ENCODE measurements at regions not wholly inside any gene's neighbourhood (a gene's known extent, or its start where the extent isn't known, plus 50 kb on each side); places are given as distances from the start of the nearest gene placed in this dataset.

DNA sequence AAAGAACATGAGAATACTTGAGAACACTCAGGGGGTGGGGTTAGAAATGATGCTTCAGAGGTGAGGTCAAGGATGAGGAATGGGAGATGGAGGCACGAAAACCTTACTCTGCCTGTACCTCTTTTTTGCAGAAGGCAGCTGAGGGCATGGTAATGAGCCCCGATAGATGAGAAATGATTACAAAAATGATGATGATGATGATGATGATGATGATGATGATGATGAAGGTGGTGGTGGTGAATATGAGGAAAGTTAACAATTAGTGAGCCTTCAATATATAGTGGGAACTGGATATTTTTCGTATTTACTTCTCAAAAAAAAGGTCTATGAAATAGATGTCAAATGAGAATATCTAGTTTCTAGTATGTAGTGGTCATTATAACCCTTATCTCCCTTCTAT is 584.3 kb downstream of the EPHA4 start:
- no peak for DNase-seq (ENCODE audit: low spot score)

DNA sequence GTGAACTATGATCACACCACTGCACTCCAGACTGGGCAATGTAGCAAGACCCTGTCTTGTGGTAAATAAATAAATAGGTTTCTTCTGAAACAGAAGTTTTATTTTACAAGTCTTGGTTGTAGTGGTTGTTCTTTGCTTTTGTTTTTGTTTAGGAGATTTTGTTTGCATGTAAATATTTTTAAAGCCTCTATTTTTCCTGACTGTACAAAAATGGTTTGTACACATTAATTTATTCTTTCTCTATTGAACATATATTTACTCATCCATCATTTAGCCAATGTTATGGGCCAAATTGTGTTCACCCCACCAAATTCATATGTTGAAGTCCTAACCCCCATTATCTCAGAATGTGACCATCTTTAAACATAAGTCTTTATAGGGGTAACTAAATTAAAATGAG is 580.1 kb downstream of the EPHA4 start:
- DNase-seq (ENCODE audit: low spot score) = no peak

DNA sequence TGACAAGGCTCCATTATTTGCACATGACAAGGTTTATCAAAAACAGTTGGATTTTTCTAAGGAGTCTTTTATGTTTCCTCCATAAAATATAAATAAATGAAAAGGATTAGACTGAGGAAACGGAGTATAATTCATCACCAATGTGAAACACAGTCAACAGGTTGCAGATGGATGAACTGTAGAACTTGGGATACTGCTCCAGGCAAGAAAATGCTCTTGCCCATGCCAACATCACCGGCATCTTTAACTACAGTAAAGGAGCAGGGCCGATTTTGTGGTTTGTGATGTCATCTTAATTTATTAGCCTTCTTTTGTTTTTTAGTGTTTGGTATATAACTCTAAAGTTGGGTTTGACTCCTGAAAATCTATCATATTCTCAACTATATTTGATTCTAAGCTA is 577.3 kb downstream of the EPHA4 start:
- no peak for DNase-seq (ENCODE audit: low spot score)

DNA sequence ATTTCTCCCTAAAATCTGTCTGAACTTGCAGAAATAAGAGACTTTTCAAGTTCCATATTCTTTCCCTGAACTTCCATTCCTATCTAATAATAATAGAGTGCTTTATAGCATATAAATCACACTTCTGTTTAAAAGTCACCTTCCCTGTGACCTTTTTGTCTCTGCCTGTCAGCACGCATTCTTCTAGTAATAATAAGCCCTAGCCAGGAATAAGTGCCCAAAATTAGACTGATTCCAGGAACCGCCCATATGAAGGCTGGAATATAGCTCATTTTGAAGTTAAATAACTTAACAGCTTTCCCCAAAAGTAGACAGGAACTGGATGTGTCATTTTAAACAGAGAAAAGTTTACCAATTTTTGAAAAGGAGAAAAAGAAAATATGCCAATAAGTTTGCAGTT is 576.5 kb downstream of the EPHA4 start:
- DNase-seq (ENCODE audit: low spot score) = no peak

DNA sequence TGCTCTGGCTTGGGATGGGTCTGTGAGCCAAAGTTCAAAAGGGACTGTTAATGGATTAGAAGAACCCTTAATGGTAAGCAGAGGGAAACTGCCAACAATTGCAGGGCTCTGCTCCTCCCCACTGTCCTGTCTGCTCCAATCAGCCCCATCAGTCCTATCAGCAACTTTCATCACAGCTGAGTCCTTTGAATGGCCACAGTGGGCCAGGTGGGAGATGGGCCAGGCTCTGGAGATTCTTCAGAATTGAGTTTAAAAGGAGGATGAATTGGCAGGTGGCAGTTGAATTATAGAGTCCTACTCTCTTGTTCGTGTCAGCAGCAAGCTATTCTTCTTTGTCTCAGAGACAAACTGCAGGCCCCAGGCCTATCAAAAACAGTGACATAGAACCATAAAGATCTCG is 573.9 kb downstream of the EPHA4 start:
- DNase-seq (ENCODE audit: low spot score) = no peak

DNA sequence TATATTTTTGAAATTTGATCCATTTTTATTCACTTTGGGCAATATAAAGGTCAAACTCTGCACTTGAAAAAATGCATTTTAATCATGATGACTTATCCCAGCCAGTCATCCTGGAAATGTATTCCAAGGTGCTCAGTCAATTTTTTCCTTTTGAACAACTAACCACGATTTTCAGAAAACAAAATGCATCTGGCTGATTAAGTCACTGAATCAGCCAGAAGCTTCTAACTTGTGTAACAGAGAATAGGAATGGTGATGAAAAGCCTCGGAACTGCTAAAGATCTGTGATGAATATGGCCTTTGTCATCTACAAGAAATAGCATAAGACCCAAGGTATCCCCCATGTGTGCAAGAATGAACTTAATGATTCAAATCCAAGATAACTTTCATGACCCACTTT is 572.7 kb downstream of the EPHA4 start:
- DNase-seq (ENCODE audit: low spot score) = no peak

DNA sequence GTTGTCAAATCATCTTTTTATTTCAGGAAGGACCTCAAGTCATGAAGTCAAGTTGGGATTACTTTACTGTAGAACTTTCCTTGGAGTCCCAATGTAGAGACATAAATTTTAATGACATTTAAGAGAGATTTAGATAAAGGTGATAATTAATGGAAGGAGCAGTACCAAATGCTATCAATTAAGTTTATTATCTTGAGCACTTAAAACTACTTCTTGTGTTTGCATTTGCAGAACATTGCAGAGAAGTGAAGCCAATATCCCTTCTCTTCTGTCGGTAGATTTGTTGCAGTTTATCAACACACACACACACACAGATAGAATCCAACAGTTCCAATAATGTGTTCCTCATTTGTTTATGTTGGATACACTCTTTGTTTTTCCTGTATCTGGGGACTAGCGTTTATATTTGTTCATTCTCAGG is 570.7 kb downstream of the EPHA4 start:
- DNase-seq (ENCODE audit: low spot score) = no peak

DNA sequence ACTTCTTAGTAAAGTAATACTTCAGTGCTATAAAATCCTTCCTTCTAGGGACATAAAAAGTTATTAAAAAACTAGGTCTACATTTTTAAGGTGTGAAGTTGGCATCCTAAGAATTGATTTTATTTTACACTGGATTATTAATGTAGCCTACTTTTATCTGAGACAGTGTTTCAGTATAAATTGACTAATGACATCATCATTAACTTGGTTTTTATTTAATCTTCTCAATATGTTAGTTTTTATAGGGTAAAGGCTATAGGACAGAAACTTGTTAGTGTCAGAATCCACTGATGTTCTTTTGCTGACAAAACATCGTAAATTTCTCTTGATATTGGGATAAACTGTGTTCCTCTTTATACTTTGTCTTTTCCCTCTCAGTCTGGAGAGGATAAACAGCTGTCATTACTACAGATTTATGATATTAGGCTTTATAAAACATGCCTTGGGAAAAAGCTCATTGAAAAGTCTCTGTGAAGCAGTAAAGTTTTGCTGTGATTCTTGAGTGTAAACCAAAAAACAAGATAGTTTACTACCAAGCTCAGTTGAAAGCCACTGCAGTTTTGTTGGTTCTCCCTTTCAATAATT is 569.9 kb downstream of the EPHA4 start:
- DNase-seq (ENCODE audit: low spot score) = no peak

DNA sequence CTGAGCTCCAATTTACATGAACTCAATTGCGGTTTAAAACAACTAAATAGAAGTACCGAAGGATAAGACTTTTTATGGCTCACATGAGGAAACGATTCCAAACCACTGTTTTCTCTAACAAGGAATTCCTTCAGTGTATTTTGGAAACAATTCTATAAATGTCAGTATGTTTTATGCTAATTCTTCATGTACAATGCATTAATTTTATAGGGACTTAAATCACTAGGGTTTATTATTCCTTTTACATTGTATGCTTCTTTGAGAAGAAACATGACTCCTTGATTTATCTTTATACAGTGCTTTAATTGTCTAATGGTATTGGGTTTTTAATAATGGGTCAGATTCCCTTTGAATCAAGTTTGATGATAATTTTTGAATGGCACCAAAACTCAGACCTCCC is 566.8 kb downstream of the EPHA4 start:
- no peak for DNase-seq (ENCODE audit: low spot score)

DNA sequence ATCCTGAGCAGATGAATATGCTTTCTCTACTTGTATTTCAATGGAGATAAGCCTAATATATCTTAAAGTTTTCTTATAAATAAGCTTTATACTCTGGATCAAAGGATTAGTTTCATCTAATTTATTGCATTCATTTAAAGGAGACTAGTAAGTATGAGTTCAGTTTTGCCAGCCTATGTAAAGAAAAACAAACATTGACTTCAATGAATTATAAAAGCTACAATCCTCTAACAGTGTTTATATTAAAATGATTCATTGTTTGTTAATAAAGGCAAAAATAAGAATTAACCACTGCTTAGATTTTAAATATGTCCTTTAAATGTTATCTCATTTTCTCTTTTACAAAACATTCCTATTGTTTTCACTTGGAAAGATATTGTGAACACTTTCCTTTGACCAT is 566.0 kb downstream of the EPHA4 start:
- no peak for DNase-seq (ENCODE audit: low spot score)

DNA sequence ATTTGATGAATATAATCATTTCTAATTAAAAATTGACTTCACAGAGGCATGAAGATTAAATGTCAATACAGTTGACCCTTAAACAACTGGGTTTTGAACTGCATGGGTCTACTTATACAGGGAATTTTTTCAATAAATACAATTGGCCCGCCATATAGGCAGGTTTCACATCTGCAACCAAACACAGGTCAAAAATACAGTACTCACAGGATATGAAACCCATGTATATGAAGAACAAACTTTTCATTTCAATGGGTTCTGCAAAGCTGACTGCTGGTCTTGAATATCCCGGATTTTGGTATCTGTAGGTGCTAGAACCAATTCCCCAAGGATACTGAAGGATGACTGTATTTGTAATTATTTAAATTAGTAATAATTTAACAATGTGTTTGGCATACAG is 555.6 kb downstream of the EPHA4 start:
- DNase-seq (ENCODE audit: low spot score) = no peak

DNA sequence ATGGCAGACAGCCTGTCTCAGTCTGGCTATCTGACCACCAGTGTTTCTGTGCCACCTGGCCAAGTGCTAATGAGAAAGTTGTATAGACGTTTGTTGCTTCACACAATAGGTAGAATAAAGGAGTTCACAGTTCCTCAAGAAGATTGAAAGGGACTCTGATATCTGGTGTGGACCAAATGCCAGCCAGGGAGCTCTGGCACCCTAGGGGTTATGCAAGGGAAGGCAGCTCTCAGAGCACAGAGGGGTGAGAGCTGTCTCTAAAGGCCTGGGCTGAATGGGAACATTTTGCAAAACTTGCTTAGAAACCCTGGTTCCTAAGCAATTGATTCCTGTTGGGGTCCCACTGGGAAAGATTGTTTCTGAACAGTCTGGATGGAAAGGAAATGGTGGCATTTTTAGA is 553.8 kb downstream of the EPHA4 start:
- DNase-seq (ENCODE audit: low spot score) = no peak

DNA sequence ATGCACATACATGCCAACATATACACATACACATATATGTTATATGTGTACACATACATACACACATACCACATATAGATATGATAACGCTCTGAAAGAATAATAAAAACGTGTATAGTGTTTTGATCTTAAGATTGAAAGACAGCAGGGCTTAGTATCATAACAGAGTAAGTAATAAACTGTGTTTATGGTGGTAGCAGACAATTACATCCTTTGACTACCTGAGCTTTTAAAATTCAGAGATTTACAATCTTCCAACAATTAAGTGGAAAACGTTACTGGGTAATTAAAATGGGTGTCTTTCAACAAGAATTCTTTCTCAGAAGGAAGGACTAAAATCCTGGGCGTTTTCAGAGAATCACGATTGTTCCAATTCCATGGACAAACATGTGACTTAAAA is 552.4 kb downstream of the EPHA4 start:
- no peak for DNase-seq (ENCODE audit: low spot score)

DNA sequence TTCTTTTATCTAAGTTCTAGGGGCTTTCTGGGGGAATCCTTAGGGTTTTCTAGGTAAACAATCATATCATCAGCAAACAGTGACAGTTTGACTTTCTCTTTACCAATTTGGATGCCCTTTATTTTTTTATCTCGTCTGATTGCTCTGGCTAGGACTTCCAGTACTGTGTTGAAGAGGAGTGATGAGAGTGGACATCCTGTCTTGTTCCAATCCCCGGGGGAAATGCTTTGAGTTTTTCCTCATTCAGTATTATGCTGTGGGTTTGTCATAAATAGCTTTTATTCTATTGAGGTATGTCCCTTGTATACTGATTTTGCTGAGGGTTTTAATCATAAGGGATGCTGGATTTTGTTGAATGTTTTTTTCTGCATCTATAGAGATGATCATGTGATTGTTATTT is 549.5 kb downstream of the EPHA4 start:
- no peak for DNase-seq (ENCODE audit: low spot score)

DNA sequence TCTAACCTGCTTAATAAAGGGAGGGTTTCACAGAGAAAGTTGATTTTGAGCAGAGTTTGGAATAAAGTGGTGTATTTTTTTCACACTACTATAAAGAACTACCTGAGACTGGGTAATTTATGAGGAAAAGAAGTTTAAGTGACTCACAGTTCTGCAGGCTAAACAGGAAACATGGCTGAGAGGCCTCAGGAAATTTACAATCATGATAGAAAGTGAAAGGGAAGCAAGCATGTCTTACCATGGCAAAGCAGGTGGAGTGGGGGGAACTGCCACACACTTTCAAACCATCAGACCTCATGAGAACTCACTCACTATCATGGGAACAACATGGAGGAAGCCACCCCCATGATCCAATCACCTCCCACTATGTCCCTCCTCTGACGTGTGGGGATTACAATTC is 546.7 kb downstream of the EPHA4 start:
- DNase-seq (ENCODE audit: low spot score) = no peak

DNA sequence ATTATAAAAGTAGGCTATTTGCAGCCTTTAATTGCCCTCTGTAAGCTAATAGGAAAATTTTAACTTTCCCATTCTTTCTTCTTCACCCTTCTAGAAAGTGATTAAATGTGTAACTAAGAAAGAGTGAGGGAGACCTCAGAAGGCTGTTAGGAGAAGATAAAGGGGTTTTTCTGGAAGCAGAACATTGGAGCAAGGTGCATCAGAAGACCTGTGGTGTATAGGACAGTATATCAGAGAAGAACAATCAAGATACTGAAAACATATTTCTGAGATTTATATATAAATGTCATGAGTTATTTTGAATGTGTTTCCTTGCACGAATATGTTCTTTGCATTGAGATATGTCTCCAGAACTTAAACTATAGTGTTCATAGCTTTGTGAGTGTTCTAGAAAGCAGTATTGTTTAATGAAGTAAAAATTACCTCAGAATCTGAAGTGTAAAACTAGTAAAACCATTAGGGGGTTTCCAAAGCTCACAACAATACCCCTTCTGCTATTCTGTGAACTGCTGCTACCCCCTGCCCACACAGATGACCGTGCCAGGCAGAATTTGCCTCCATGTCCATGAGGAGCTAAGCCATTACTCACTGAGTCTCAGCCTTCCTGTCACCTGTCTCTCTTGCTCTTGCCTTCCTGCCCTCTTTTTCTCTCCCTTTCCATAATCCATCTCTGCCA is 537.9 kb downstream of the EPHA4 start:
- DNase-seq (ENCODE audit: low spot score) = no peak

DNA sequence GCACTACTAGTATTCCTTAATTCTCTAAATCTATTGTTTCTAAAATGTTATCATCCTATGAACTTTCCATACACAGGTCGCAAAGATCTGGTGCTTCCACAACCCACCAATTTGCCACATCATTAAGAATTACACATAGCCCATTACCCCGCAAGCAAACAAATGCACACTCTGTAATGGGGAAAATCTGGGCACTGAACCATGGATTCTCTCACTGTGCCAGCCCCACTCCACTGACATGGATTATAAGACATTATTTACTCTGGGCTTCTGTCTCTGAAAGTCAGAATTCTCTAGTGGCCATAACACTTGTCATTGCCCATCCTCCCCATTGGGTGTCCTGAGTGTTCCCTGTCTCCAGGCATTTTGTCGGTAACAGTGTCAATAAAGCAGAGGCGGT is 537.1 kb downstream of the EPHA4 start:
- no peak for DNase-seq (ENCODE audit: low spot score)

DNA sequence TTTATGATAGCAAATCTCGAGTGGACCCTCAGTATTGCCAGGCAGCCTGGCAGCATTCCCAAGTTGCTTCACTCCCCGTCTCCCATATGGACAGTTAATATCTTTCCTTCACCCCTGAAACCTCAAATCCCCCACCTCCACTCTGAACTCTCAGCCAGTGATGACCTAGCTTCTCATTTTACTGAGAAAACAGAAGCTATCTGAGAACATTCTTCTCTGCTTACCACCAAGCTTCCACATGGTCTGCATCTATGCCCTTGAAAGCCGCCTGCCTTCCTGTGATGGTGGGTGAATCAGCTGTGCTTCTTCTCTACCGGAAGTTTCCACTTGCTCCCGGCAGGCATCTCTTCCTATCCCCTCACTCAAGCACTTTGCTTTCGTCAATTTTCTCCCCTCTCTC is 529.2 kb downstream of the EPHA4 start:
- no peak for DNase-seq (ENCODE audit: low spot score)

DNA sequence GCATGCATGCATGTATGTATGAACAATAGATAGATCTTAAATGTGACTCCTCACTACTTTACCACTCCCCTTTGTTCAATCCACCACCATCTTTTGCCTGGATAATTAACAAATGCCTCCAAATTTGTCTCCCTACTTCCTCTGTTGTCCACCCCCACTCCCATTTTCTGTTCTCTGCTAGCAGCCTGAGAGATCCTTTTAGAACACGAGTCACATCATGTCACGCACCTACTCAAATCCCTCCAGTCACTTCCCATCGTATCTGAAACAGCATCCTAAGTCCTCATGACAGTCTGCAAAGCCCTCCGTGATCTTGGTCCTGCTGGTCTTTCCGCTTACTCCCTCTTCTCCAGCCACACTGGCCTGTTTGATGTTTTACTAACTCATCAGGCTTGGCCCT is 527.3 kb downstream of the EPHA4 start:
- no peak for DNase-seq (ENCODE audit: low spot score)

DNA sequence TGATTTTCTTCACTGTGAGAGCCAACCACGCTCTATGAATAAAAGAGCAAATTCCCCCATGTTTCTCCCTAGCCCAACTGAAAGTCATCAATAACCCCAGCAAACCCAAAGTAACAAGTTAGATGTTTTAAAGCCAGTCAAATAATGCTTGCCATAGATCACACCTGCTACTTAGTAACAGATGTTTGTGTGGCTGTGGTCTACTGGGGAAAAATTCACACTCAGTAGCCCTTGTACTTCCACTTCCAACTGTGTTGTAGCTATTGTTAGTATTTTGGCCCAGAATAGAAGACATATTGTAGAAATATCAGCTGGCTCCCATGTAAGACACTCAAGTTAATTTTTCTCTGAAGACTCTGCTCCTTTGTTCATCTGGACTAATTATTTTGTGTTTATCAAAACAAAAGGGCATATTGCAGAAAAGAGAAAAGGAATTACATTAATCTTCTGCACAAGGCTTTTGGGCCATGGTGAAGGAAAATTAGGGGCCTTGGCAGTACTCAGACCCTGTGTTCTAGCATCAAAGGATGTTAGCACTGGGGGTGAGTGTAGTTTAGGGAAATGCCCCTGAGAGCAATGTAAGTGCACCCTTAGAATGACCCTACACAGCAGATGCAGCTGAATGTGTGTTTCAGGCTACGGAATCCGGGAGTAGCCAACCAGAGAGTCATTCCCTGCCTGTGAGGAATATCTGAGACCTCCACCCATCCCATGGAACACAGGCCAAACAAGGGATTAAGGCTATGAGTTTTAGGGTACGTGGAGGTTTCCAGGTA is 521.9 kb downstream of the EPHA4 start:
- DNase-seq (ENCODE audit: low spot score) = no peak

DNA sequence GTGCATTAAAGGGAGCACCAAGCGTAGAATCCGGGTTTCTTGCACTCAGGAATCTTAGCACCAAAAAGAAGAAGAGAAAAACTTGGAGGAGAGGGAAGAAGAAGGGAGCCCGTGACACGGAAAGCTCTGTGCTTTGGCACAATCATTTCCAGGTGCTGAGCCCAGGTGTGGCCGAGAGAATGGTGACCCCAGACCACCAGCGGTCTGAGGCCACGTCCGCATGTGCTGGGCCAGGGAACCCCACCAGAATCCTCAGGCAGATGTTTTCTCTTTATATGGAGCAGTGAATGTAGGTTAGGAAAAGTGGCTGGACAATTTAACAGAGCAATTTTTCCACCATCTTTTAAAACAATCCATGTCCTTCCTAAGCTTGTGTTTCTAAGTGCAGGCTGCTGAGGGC is 520.9 kb downstream of the EPHA4 start:
- DNase-seq (ENCODE audit: low spot score) = no peak

DNA sequence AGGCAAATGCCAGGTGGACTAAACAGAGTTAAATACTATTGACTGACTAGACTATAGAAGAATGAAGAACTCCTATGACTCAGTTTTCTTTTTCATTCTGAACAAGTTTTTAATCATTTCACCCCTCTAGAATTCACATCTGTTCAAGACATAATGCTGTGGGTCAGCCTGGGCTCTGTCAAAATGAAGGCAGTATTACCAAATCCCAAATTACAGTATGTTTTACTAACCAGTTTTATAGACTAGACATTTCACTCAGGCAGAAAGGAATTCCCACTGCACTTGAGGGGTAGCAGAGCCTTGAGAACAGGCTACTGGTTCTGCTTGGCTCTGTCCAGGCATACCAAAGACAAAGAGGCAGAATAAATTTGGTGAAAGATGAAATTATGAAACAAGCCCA is 511.7 kb downstream of the EPHA4 start:
- DNase-seq (ENCODE audit: low spot score) = no peak

DNA sequence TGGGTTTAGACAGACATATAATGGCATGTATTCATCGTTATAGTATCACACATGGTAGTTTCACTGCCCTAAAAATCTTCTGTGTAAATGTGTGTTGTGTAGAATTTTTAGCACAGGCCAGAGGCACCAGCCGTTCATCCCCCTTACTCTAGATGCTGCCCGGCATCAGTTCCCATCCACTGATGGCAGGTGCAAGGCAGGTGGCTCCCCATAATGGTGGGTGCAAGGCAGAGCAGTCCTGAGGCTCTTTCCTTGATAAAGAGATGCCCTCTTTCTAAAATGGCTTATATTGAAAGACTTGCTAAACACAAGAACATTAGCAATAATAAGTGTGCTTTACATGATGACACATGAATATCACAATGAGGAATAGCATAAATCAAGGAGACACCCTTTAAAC is 508.5 kb downstream of the EPHA4 start:
- no peak for DNase-seq (ENCODE audit: low spot score)
